ENCODE measurements at regions not wholly inside any gene's neighbourhood (a gene's known extent, or its start where the extent isn't known, plus 50 kb on each side); places are given as distances from the start of the nearest gene placed in this dataset.

DNA sequence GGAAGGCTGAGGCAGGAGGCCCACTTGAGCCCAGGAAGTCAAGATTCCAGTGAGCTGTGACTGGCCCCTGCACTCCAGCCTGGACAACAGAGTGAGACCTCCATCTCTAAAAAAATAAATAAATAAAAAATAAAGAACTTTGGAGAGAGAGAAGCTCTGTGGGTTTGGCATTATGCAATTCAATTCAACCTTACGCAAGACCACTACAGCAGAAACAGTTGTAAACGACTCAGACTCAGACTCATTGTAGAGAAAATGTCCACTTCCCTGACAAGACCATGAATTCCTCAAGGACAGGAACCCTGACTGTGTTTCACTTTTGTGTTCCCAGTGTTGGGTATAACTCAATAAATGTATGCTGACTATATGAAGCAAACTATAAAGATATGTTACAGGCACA is 90.3 kb upstream of the C3orf80 start:
- no peak for DNase-seq (ENCODE audit: extremely low spot score)
- ChIA-PET POLR2A (no interaction called here), CTCF (interaction anchor here (1.1 to 2.9 kb wide), 4 partner anchors 9 to 38 kb away, joined by 3 to 14 read pairs (median 4); no protein-coding TSS in a partner anchor)
- TF ChIP-seq CTCF (IDR thresholded peaks at IDR 0.05; ENCODE audit: control extremely low read depth, extremely low read depth, low read depth, missing control alignments) = no peak

DNA sequence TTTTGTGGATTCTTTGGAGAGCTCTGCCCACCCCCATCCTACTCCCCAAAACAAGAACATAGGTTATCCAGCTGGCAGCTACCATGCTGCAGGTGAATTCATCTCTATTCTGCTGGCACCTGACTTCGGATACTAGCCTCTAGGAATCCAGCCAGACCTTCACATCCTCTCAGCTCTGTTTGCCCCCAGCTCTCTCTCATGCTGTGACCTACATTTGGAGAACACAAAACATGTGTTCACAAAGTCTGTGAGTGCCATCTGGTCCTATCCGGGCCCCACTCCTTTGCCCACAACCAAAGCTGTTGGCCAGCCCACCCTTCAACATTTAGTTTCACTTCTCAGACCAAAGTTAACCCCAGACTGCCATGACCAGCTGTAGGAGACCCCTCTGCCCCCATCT is 89.4 kb upstream of the C3orf80 start:
- DNase-seq (ENCODE audit: extremely low spot score) = no peak
- ChIA-PET POLR2A (no interaction called here), CTCF (interaction anchor here (0.8 to 2.0 kb wide), 5 partner anchors 10 to 277 kb away, joined by 3 to 6 read pairs (median 3); no protein-coding TSS in a partner anchor)
- TF ChIP-seq CTCF (IDR thresholded peaks at IDR 0.05; ENCODE audit: control extremely low read depth, extremely low read depth, low read depth, missing control alignments) = no peak

GRCh38 chr3:160136421-160136820 is 88.8 kb upstream of the C3orf80 start:
- POLR2A ChIA-PET = no interaction called here
- CTCF ChIA-PET = interaction anchor here (1.3 to 2.2 kb wide), 4 partner anchors 10 to 250 kb away, joined by 3 to 6 read pairs (median 4); no protein-coding TSS in a partner anchor
- TF ChIP-seq CTCF (IDR thresholded peaks at IDR 0.05; ENCODE audit: control extremely low read depth, extremely low read depth, low read depth, missing control alignments) = no peak
- no peak for DNase-seq (ENCODE audit: extremely low spot score)

DNA sequence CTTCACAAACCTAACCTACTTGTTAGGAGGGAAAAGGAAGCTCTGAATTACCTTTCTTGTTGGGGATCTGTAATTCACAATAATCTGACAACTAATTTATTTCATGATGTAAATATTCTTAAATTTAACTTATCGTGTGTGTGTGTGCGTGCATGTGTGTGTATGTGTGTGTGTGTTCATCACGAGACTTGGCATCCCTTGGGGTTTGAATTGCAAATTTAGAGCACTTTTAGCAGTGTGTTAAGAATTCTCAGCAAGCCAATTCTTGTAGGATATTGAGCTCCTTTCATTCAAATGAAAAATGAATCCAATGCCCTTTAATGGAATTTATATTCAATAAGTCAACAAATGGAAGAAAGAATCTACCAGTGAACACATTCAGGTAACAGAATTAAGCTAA is 85.9 kb upstream of the C3orf80 start:
- CTCF ChIA-PET = interaction anchor here (0.7 kb wide), 1 partner anchor 107 kb away, joined by 3 read pairs; no protein-coding TSS in a partner anchor
- POLR2A ChIA-PET = no interaction called here
- no peak for DNase-seq (ENCODE audit: extremely low spot score)
- no peak for TF ChIP-seq CTCF (IDR thresholded peaks at IDR 0.05; ENCODE audit: control extremely low read depth, extremely low read depth, low read depth, missing control alignments)

- CTCF ChIA-PET = no interaction called here
- POLR2A ChIA-PET = no interaction called here
- TF ChIP-seq CTCF (IDR thresholded peaks at IDR 0.05; ENCODE audit: control extremely low read depth, extremely low read depth, low read depth, missing control alignments) = no peak
- no peak for DNase-seq (ENCODE audit: extremely low spot score)
Observed at GRCh38 chr3:160140756-160141155, 84.5 kb upstream of the C3orf80 start.

- ChIA-PET POLR2A (no interaction called here), CTCF (no interaction called here)
- no peak for DNase-seq (ENCODE audit: extremely low spot score)
- TF ChIP-seq CTCF (IDR thresholded peaks at IDR 0.05; ENCODE audit: control extremely low read depth, extremely low read depth, low read depth, missing control alignments) = no peak
Observed at GRCh38 chr3:160141485-160142185, 83.6 kb upstream of the C3orf80 start.
